H9 (cell line): ENCODE measurements at regions not wholly inside any gene's neighbourhood (a gene's known extent, or its start where the extent isn't known, plus 50 kb on each side); places are given as distances from the start of the nearest gene placed in this dataset.
"Not testable (repeated sequence)": the region's sequence is repeated elsewhere in the genome, so short reads cannot be mapped to it uniquely, and the experiment has no call there.

ENCODE experiments used
- DNase-seq: peaks from one replicate; pipeline ENCODE4 v3.0.0-alpha.2; 2017
- H2AFZ ChIP-seq: one replicate; pipeline ENCODE4 v1.6.1; 2013; ENCODE audit warnings: mild to moderate bottlenecking, low read length, control low read depth, moderate library complexity
- H2AK5ac ChIP-seq: 2 replicates; pipeline ENCODE4 v1.6.1; 2013; ENCODE audit warnings: low read length, control low read depth, mixed read lengths; ENCODE audit not compliant: insufficient read length
- H2BK120ac ChIP-seq: one replicate; pipeline ENCODE4 v1.6.1; 2013; ENCODE audit warnings: low read depth, mild to moderate bottlenecking, low read length, control low read depth, inconsistent platforms; ENCODE audit not compliant: poor library complexity, severe bottlenecking
- H2BK12ac ChIP-seq: 2 replicates; pipeline ENCODE4 v1.6.1; 2013; ENCODE audit warnings: low read length, control low read depth, mixed read lengths, low read depth; ENCODE audit not compliant: insufficient read length
- H2BK15ac ChIP-seq: 2 replicates; pipeline ENCODE4 v1.6.1; 2013; ENCODE audit warnings: low read depth, low read length, control low read depth
- H2BK20ac ChIP-seq: one replicate; pipeline ENCODE4 v1.6.1; 2013; ENCODE audit warnings: low read depth, mild to moderate bottlenecking, low read length, control low read depth, inconsistent platforms; ENCODE audit not compliant: poor library complexity, severe bottlenecking
- H2BK5ac ChIP-seq: 2 replicates; pipeline ENCODE4 v1.6.1; 2013; ENCODE audit warnings: low read length, control low read depth, mixed read lengths; ENCODE audit not compliant: insufficient read length
- H3K14ac ChIP-seq: 2 replicates; pipeline ENCODE4 v1.6.1; 2013; ENCODE audit warnings: low read length, control low read depth; ENCODE audit not compliant: insufficient read depth
- H3K18ac ChIP-seq: 2 replicates; pipeline ENCODE4 v1.6.1; 2013; ENCODE audit warnings: low read depth, mild to moderate bottlenecking, mixed read lengths, low read length, control low read depth; ENCODE audit not compliant: insufficient read length
- H3K23ac ChIP-seq: 2 replicates; pipeline ENCODE4 v1.6.1; 2013; ENCODE audit warnings: low read length, control low read depth, mixed read lengths, low read depth; ENCODE audit not compliant: insufficient read length
- H3K23me2 ChIP-seq: 2 replicates; pipeline ENCODE4 v1.6.1; 2013; ENCODE audit warnings: low read depth, mild to moderate bottlenecking, mixed read lengths, low read length, control low read depth; ENCODE audit not compliant: insufficient read length, poor library complexity, severe bottlenecking
- H3K27ac ChIP-seq: 2 replicates; pipeline ENCODE4 v1.5.1; 2013; ENCODE audit warnings: low read length, control low read depth, mixed read lengths, low read depth; ENCODE audit not compliant: insufficient read length
- H3K27me3 ChIP-seq: 2 replicates; pipeline ENCODE4 v1.6.1; 2013; ENCODE audit warnings: low read length, control low read depth, inconsistent platforms; ENCODE audit not compliant: insufficient read depth
- H3K4ac ChIP-seq: 2 replicates; pipeline ENCODE4 v1.6.1; 2013; ENCODE audit warnings: low read depth, mild to moderate bottlenecking, control low read depth, inconsistent platforms, low read length, moderate library complexity
- H3K4me1 ChIP-seq: 2 replicates; pipeline ENCODE4 v1.6.1; 2013; ENCODE audit warnings: low read length, control low read depth, inconsistent platforms; ENCODE audit not compliant: insufficient read depth
- H3K4me2 ChIP-seq: 2 replicates; pipeline ENCODE4 v1.6.1; 2013; ENCODE audit warnings: low read length, control low read depth, mixed read lengths; ENCODE audit not compliant: insufficient read length, insufficient read depth
- H3K56ac ChIP-seq: 2 replicates; pipeline ENCODE4 v1.6.1; 2013; ENCODE audit warnings: low read depth, mild to moderate bottlenecking, mixed read lengths, low read length, control low read depth; ENCODE audit not compliant: insufficient read length
- H3K79me1 ChIP-seq: 2 replicates; pipeline ENCODE4 v1.6.1; 2013; ENCODE audit warnings: low read depth, mild to moderate bottlenecking, moderate library complexity, low read length, control low read depth, inconsistent platforms; ENCODE audit not compliant: insufficient read depth, poor library complexity, severe bottlenecking
- H3K79me2 ChIP-seq: 2 replicates; pipeline ENCODE4 v1.6.1; 2013; ENCODE audit warnings: low read length, control low read depth, inconsistent platforms; ENCODE audit not compliant: insufficient read depth
- H3K9ac ChIP-seq: 2 replicates; pipeline ENCODE4 v1.6.1; 2013; ENCODE audit warnings: low read length, control low read depth, mixed read lengths; ENCODE audit not compliant: insufficient read length; ENCODE audit errors: extremely low read depth
- H3K9me3 ChIP-seq: one replicate; pipeline ENCODE4 v1.6.1; 2013; ENCODE audit warnings: low read depth, low read length, inconsistent platforms; ENCODE audit not compliant: control insufficient read depth
- H3T11ph ChIP-seq: one replicate; pipeline ENCODE4 v1.6.1; 2013; ENCODE audit warnings: mild to moderate bottlenecking, low read length, control low read depth, inconsistent platforms
- H4K20me1 ChIP-seq: one replicate; pipeline ENCODE4 v1.6.1; 2013; ENCODE audit not compliant: control insufficient read depth, insufficient read length, insufficient read depth
- H4K5ac ChIP-seq: 2 replicates; pipeline ENCODE4 v1.6.1; 2013; ENCODE audit warnings: low read depth, mild to moderate bottlenecking, mixed read lengths, low read length, control low read depth; ENCODE audit not compliant: insufficient read length
- H4K8ac ChIP-seq: replicated peaks from 2 replicates; pipeline ENCODE4 v1.6.1; 2013; ENCODE audit warnings: low read length, control low read depth, mixed read lengths, low read depth; ENCODE audit not compliant: insufficient read length
- H4K91ac ChIP-seq: 2 replicates; pipeline ENCODE4 v1.6.1; 2013; ENCODE audit warnings: low read depth, mild to moderate bottlenecking, moderate library complexity, mixed read lengths, low read length, control low read depth; ENCODE audit not compliant: insufficient read length
- H3K27ac Mint-ChIP-seq, 3 experiments: 2 replicates in 2 of 3; 3 replicates in 1 of 3; pipeline ENCODE4 v1.8.0; 2020 to 2021; ENCODE audit warnings: mixed read lengths in 3 of 3, mild to moderate bottlenecking in 1 of 3, moderate library complexity in 1 of 3
- H3K27me3 Mint-ChIP-seq: 2 replicates; pipeline ENCODE4 v1.8.0; 2021; ENCODE audit warnings: low read depth, mild to moderate bottlenecking, moderate library complexity, mixed read lengths
- H3K36me3 Mint-ChIP-seq, 3 experiments: 2 replicates in 2 of 3; 3 replicates in 1 of 3; pipeline ENCODE4 v1.8.0; 2020 to 2021; ENCODE audit warnings: low read depth in 3 of 3, mixed read lengths in 3 of 3; ENCODE audit not compliant: insufficient read depth in 1 of 3
- H3K4me1 Mint-ChIP-seq, 2 experiments: 2 replicates each; pipeline ENCODE4 v1.8.0; 2020; ENCODE audit warnings: mixed read lengths in 2 of 2
- H3K4me3 Mint-ChIP-seq, 2 experiments: 2 replicates in 1 of 2; 3 replicates in 1 of 2; pipeline ENCODE4 v1.8.0; 2020 to 2021; ENCODE audit warnings: mild to moderate bottlenecking in 2 of 2, mixed read lengths in 2 of 2, moderate library complexity in 1 of 2
- H3K9me3 Mint-ChIP-seq, 2 experiments: 2 replicates in 1 of 2; 3 replicates in 1 of 2; pipeline ENCODE4 v1.8.0; 2020; ENCODE audit warnings: mild to moderate bottlenecking in 2 of 2, mixed read lengths in 2 of 2, moderate library complexity in 1 of 2
- CTCF ChIP-seq: fragments of 200-600 bp; sonication (generic); conservative IDR thresholded peaks from 3 replicates; pipeline ENCODE4 v1.8.0; 2021; ENCODE audit warnings: antibody characterized with exemption, mild to moderate bottlenecking
- WGBS: extraction: QIAGEN DNeasy Blood & Tissue Kit; methylation state at CpG from one replicate; pipeline ENCODE4 v1.1.7; 2013; ENCODE audit warnings: missing lambda C conversion rate, low lambda C conversion rate, mixed read lengths; ENCODE audit not compliant: insufficient read length; ENCODE audit errors: extremely low coverage; 5-methylcytosine and 5-hydroxymethylcytosine counted together

- Mint-ChIP-seq H3K4me3 (no peak overlapping the region), H3K27me3 (no peaks in the 10 kb centered on the region), H3K36me3 (no peaks in the 10 kb centered on the region; a peak in 1 of 7 replicates), H3K9me3 (peaks cover 1 to 8% of the 10 kb centered on the region in 2 experiments; a peak in 3 of 5 replicates), H3K27ac (no peak overlapping the region; a peak in 1 of 7 replicates), H3K4me1 (no peaks in the 10 kb centered on the region)
- Histone ChIP-seq H3T11ph (no peak overlapping the region), H4K91ac (no peak overlapping the region), H2AFZ (no peak overlapping the region), H3K18ac (no peak overlapping the region), H3K9ac (no peak overlapping the region), H4K8ac (no peak overlapping the region), H3K56ac (no peak overlapping the region), H3K79me2 (no peaks in the 10 kb centered on the region), H3K14ac (no peak overlapping the region), H2BK12ac (no peak overlapping the region), H4K5ac (no peak overlapping the region), H3K27ac (no peak overlapping the region), H3K4me2 (no peak overlapping the region), H2BK20ac (no peak overlapping the region), H3K23ac (no peak overlapping the region), H3K9me3 (no peaks in the 10 kb centered on the region), H2BK120ac (no peak overlapping the region), H2BK5ac (no peak overlapping the region), H4K20me1 (no peaks in the 10 kb centered on the region), H3K4ac (no peak overlapping the region), H3K79me1 (no peaks in the 10 kb centered on the region), H3K4me1 (no peaks in the 10 kb centered on the region), H3K27me3 (no peaks in the 10 kb centered on the region), H2AK5ac (no peak overlapping the region), H3K23me2 (no peaks in the 10 kb centered on the region), H2BK15ac (no peak overlapping the region)
- WGBS: no CpG with 5 or more reads among the region's 2 CpGs
- DNase-seq: no peak
- no peak for TF ChIP-seq CTCF
Observed at GRCh38 chr4:124167602-124168001, 544.9 kb downstream of the ANKRD50 start.

- not testable (repeated sequence) for H3K27me3 Mint-ChIP-seq, H3K4me1 Mint-ChIP-seq, H2BK15ac ChIP-seq, H3K27ac Mint-ChIP-seq, H2AK5ac ChIP-seq, H3K27ac ChIP-seq, H3K36me3 Mint-ChIP-seq, H2AFZ ChIP-seq, H2BK20ac ChIP-seq, H3K27me3 ChIP-seq, H3K4me1 ChIP-seq, H3K56ac ChIP-seq, H3K23me2 ChIP-seq, H3K9me3 Mint-ChIP-seq, H3K9ac ChIP-seq, H3K14ac ChIP-seq, H2BK5ac ChIP-seq, H3K79me1 ChIP-seq, H3K4me3 Mint-ChIP-seq, H3K9me3 ChIP-seq, H3K4ac ChIP-seq, H2BK120ac ChIP-seq, H4K5ac ChIP-seq, DNase-seq, H4K20me1 ChIP-seq, H3K23ac ChIP-seq, H3T11ph ChIP-seq, H3K4me2 ChIP-seq, H3K18ac ChIP-seq, H3K79me2 ChIP-seq, H4K91ac ChIP-seq, H2BK12ac ChIP-seq, H4K8ac ChIP-seq
- no CpG with 5 or more reads among the region's 1 CpG for WGBS
Observed at GRCh38 chr4:124169524-124169923, 543.0 kb downstream of the ANKRD50 start.
